ENCODE measurements at regions not wholly inside any gene's neighbourhood (a gene's known extent, or its start where the extent isn't known, plus 50 kb on each side); places are given as distances from the start of the nearest gene placed in this dataset.

DNA sequence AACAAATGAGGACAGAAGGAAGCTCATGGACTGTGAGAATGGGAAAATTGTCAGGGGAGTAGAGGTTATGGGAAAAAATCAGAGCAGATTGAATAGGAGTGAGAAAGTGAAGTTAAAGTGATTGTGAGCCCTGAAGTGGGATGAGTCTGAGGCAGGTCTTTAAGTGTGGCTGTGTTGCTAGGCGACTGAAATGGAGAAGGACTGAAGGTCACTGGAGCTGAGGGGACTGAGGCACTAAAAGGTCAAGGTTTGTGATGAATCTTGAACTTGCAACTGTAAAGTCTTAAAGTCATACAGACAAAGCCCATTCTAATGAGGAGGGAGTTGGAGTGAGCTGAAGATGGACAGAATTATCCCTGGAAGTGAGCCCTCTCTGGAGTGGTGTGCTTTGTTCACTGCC, 518.9 kb downstream of the TUSC7 start:
- TF ChIP-seq, protein P1, sequence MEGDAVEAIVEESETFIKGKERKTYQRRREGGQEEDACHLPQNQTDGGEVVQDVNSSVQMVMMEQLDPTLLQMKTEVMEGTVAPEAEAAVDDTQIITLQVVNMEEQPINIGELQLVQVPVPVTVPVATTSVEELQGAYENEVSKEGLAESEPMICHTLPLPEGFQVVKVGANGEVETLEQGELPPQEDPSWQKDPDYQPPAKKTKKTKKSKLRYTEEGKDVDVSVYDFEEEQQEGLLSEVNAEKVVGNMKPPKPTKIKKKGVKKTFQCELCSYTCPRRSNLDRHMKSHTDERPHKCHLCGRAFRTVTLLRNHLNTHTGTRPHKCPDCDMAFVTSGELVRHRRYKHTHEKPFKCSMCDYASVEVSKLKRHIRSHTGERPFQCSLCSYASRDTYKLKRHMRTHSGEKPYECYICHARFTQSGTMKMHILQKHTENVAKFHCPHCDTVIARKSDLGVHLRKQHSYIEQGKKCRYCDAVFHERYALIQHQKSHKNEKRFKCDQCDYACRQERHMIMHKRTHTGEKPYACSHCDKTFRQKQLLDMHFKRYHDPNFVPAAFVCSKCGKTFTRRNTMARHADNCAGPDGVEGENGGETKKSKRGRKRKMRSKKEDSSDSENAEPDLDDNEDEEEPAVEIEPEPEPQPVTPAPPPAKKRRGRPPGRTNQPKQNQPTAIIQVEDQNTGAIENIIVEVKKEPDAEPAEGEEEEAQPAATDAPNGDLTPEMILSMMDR (conservative IDR thresholded peaks at IDR 0.05; ENCODE audit: low read depth, low read length): no peak
- DNase-seq (ENCODE audit: low read depth): no peak
- no peak overlapping the region for H3K4me3 ChIP-seq (ENCODE audit: low read depth, low read length)

DNA sequence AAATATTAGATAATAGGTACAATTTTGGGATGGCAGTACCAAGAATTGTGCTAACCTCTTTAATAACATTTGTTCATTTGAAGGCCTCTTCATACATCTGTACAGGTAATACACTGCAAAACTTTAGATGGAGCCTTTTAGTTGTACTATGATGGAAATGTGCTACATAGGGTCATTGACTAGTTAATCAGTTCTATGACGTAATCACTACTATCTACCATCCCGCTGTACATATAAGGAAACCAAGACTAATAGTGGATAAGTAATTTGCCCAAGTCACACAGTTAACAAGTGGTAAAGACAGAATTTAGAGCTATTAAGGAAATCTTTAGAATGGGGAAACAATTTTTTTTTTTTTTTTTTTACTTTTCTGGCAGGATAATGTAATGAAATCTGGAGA, 521.3 kb downstream of the TUSC7 start:
- TF ChIP-seq, protein P1 (conservative IDR thresholded peaks at IDR 0.05; ENCODE audit: low read depth, low read length): no peak
- H3K4me3 ChIP-seq (ENCODE audit: low read depth, low read length): no peak overlapping the region
- DNase-seq (ENCODE audit: low read depth): no peak

DNA sequence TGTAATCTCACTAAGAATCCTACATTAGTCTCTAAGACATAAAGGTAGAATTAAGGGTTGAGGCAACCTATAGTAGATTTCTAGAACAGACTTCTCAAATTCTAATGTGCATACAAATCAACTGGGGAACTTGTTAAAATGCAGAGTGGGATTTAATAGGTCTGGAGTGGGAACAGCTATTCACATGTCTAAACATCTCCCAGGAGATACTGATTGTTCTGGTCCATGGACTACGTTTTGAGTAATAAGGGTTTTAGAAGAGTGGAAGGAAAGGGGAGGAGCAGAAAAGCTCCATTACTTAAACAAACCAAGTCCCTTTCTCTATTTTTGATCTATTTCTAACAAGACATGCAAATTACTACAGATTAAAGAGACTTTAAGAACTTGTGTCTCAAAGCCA, 524.8 kb downstream of the TUSC7 start:
- TF ChIP-seq, protein P1 (conservative IDR thresholded peaks at IDR 0.05; ENCODE audit: low read depth, low read length): no peak
- no peak for DNase-seq (ENCODE audit: low read depth)
- no peak overlapping the region for H3K4me3 ChIP-seq (ENCODE audit: low read depth, low read length)

DNA sequence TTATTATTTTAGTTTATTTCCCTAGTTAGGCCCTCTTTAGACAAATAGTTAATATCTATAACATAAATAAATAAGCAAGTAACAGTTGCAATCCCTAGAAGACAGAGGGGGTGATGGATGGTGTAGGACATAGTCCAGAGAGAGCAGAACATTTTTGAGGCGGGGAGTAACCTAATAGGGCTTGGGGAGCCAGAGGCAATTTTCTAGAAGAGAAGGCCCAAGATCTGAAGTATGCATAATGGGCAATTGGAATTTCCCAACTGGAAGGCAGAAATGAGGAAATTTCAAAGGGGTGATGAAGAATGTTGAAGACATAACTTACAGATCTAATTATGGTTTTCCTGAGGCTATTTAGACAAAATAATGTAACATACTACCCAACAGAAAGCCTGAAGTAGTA, 525.7 kb downstream of the TUSC7 start:
- DNase-seq (ENCODE audit: low read depth): no peak
- H3K4me3 ChIP-seq (ENCODE audit: low read depth, low read length): no peak overlapping the region
- TF ChIP-seq, protein P1 (conservative IDR thresholded peaks at IDR 0.05; ENCODE audit: low read depth, low read length): no peak

DNA sequence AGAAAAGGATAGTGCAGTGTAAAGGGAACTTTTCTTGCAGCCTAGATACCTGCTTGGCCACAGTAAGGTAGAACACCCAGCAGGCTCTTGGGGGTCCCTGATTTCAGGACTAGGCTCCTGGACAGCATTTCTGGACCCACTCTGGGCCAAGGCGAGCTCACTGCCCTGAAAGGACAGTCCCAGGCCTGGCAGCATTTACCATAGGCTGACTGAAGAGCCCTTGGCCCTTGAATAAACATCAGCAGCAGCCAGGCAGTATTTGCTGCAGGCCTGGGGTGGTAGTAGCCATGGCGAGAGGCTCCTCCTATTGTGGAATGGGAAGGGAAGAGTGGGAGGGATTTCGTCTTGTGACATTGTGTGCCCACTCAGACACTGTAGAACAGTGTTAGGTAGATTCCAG, 529.2 kb downstream of the TUSC7 start:
- TF ChIP-seq, protein P1 (conservative IDR thresholded peaks at IDR 0.05; ENCODE audit: low read depth, low read length): no peak
- no peak overlapping the region for H3K4me3 ChIP-seq (ENCODE audit: low read depth, low read length)
- DNase-seq (ENCODE audit: low read depth): no peak

DNA sequence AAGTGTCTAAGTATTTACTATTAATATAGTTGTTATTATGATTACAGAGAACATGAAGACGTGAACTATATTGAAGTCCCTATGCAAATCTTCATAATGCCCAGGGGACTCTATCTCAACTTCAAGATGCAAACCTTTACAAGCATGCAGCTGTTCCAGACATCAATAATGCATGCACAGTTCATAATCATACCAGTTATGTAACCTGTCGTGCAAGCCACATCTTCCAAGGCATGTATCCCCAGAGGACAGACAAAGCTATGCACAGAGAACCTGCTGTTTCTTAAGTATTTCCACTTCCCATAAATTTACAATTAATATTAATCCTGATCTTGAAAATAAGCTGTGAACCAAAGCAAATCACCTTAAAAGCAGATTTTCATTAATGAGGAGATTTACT, 534.1 kb downstream of the TUSC7 start:
- no peak overlapping the region for H3K4me3 ChIP-seq (ENCODE audit: low read depth, low read length)
- DNase-seq (ENCODE audit: low read depth): no peak
- TF ChIP-seq, protein P1 (conservative IDR thresholded peaks at IDR 0.05; ENCODE audit: low read depth, low read length): no peak

DNA sequence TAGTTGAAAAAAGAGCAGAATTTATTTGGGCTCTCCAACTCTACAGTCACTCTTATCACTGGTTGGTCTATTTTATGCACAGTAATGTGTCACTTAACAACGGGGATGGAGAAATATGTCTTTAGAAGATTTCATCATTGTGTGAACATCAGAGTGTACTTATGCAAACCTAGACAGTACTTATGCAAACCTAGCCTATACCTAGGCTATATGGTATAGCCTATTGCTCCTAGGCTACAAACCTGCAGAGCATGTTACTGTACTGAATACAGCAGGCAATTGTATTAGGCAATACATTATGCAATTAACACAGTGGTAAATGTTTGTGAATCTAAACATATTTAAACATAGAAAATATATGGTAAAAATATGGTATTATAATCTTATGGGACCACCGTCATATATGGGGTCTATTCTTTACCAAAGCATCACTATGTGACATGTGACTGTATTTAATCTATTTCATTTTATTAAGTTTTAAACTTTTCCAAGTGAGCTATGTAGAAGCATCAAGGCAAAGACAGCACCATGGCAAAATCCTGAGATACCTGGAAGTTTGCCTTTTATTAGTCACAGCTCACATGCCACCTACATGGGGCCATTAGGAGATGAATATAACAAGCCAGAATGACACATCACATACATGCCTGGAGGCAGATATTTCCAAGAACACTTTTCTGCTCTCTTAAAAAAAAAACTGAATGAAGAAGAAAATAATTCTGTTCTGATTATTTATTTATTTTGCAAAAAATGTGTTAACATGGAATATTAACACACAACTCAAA, 537.4 kb downstream of the TUSC7 start:
- DNase-seq (ENCODE audit: low read depth): no peak
- TF ChIP-seq, protein P1 (conservative IDR thresholded peaks at IDR 0.05; ENCODE audit: low read depth, low read length): no peak
- no peak overlapping the region for H3K4me3 ChIP-seq (ENCODE audit: low read depth, low read length)

Measured in choroid plexus epithelial cell (primary cell).